ENCODE measurements at regions not wholly inside any gene's neighbourhood (a gene's known extent, or its start where the extent isn't known, plus 50 kb on each side); places are given as distances from the start of the nearest gene placed in this dataset.

DNA sequence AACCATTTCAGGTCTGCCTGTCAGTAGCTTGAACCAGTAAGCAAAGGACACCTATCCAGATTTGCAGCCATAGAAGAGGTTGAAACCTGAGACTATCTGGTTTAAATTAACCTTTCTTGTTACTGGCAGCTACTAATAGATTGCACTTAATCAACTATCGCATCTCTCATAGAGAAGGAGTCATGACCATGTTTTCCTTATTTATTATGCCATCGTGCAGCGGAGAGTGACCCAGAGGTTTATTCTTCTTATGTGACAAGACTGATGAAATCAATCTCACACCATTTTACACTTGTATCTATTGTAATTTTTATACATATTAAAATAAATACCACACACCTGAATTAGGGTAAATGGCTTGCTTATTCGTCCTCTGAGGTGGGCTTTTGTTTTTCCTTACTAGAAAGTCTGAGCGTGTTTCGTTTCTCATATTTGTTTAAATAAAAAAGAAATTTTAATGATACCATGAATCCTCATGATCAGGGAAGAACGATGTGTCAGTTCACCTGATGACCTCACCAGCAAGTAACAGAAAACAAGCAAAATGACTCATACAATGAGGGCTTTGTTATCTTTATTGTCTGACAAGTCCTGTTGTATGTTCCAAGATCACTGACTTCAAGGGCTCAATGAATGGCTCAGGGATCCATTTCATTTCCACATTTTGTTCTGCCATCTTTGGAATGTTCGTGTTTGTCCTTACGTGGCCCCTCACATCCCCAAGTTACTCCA is 379.5 kb upstream of the DPH6 start:
- Mint-ChIP-seq H3K27me3 (ENCODE audit: low read depth in 2 of 2) (no peaks in the 10 kb centered on the region), H3K9me3 (peaks cover 0 to 5% of the 10 kb centered on the region in 2 donors), H3K36me3 (no peaks in the 10 kb centered on the region), H3K27ac (no peak overlapping the region), H3K4me1 (no peaks in the 10 kb centered on the region), H3K4me3 (no peak overlapping the region)
- H3K9me3 ChIP-seq (ENCODE audit: control insufficient read depth, insufficient read depth, low read length), result no peaks in the 10 kb centered on the region
- DNase-seq, result no peak
- H3K4me1 ChIP-seq (ENCODE audit: control insufficient read depth, insufficient read depth, low read length), result no peaks in the 10 kb centered on the region
- H3K27me3 ChIP-seq (ENCODE audit: control insufficient read depth, insufficient read depth, low read length), result no peaks in the 10 kb centered on the region
- intact Hi-C loops (cut with micrococcal nuclease), result no loop called here
- ATAC-seq, result no peak
- no peak overlapping the region for H3K4me3 ChIP-seq (ENCODE audit: low read length)
- TF ChIP-seq, protein P1, sequence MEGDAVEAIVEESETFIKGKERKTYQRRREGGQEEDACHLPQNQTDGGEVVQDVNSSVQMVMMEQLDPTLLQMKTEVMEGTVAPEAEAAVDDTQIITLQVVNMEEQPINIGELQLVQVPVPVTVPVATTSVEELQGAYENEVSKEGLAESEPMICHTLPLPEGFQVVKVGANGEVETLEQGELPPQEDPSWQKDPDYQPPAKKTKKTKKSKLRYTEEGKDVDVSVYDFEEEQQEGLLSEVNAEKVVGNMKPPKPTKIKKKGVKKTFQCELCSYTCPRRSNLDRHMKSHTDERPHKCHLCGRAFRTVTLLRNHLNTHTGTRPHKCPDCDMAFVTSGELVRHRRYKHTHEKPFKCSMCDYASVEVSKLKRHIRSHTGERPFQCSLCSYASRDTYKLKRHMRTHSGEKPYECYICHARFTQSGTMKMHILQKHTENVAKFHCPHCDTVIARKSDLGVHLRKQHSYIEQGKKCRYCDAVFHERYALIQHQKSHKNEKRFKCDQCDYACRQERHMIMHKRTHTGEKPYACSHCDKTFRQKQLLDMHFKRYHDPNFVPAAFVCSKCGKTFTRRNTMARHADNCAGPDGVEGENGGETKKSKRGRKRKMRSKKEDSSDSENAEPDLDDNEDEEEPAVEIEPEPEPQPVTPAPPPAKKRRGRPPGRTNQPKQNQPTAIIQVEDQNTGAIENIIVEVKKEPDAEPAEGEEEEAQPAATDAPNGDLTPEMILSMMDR (IDR thresholded peaks at IDR 0.05), result no peak
- no peaks in the 10 kb centered on the region for H3K36me3 ChIP-seq (ENCODE audit: control insufficient read depth, insufficient read depth, low read length)
- WGBS (ENCODE audit: insufficient coverage), result 86% methylated on average over 7 of the region's 9 CpGs
- H3K27ac ChIP-seq (ENCODE audit: low read length), result no peak overlapping the region

DNA sequence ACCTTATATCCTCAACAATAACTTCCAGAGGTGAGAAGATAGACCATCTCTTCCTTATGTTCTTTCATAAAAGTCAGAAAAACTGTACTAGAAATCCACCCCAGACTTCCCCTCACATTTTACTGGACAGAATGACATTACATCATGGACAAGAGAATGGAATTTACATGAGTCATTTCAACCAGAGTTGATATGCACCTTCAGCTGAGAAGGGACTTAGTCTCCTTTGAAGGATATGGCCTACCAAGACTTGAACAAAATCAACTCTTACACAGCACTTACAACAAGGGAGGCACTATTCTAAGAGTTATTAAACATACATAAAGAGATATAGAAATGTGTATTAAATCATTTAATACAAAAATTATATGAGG is 380.0 kb upstream of the DPH6 start:
- no peak for ATAC-seq
- no peak overlapping the region for H3K4me3 ChIP-seq (ENCODE audit: low read length)
- no peaks in the 10 kb centered on the region for H3K27me3 Mint-ChIP-seq (ENCODE audit: low read depth in 2 of 2)
- H3K36me3 Mint-ChIP-seq, result no peaks in the 10 kb centered on the region
- TF ChIP-seq, protein P1 (IDR thresholded peaks at IDR 0.05), result no peak
- no peaks in the 10 kb centered on the region for H3K4me1 Mint-ChIP-seq
- no peak overlapping the region for H3K27ac Mint-ChIP-seq
- no peaks in the 10 kb centered on the region for H3K9me3 ChIP-seq (ENCODE audit: control insufficient read depth, insufficient read depth, low read length)
- DNase-seq, result no peak
- intact Hi-C loops (cut with micrococcal nuclease), result no loop called here
- H3K4me3 Mint-ChIP-seq, result no peak overlapping the region
- peaks cover 0 to 5% of the 10 kb centered on the region in 2 donors for H3K9me3 Mint-ChIP-seq
- no peaks in the 10 kb centered on the region for H3K36me3 ChIP-seq (ENCODE audit: control insufficient read depth, insufficient read depth, low read length)
- no peaks in the 10 kb centered on the region for H3K4me1 ChIP-seq (ENCODE audit: control insufficient read depth, insufficient read depth, low read length)
- no peaks in the 10 kb centered on the region for H3K27me3 ChIP-seq (ENCODE audit: control insufficient read depth, insufficient read depth, low read length)
- H3K27ac ChIP-seq (ENCODE audit: low read length), result no peak overlapping the region

DNA sequence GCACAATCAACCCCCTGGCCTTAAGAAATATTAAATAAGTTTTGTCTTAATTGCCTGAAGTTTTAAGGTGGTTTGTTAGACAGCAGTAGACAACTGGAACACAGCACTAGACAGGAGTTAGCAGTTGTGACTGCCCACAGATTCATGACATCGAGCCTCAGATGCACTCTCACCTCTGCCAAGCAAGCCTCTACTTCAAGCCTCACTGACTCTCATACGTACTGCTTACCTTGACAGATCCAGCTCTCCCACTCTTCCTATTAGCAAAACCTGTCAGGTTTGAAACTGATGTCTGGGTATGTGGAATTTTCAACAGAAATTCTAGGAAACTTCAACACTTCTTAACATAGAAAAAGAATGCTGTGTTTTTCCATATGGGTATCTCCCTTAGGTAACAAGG is 382.9 kb upstream of the DPH6 start:
- H3K27me3 ChIP-seq (ENCODE audit: control insufficient read depth, insufficient read depth, low read length), result no peaks in the 10 kb centered on the region
- TF ChIP-seq, protein P1 (IDR thresholded peaks at IDR 0.05), result no peak
- intact Hi-C loops (cut with micrococcal nuclease), result no loop called here
- H3K27ac Mint-ChIP-seq, result no peak overlapping the region
- H3K36me3 Mint-ChIP-seq, result no peaks in the 10 kb centered on the region
- no peak for DNase-seq
- H3K36me3 ChIP-seq (ENCODE audit: control insufficient read depth, insufficient read depth, low read length), result no peaks in the 10 kb centered on the region
- no peaks in the 10 kb centered on the region for H3K4me1 Mint-ChIP-seq
- no peak overlapping the region for H3K4me3 Mint-ChIP-seq
- no peak overlapping the region for H3K27ac ChIP-seq (ENCODE audit: low read length)
- H3K9me3 Mint-ChIP-seq, result peaks cover 0 to 5% of the 10 kb centered on the region in 2 donors
- no peak overlapping the region for H3K4me3 ChIP-seq (ENCODE audit: low read length)
- H3K4me1 ChIP-seq (ENCODE audit: control insufficient read depth, insufficient read depth, low read length), result no peaks in the 10 kb centered on the region
- 74% methylated on average over 2 of the region's 2 CpGs for WGBS (ENCODE audit: insufficient coverage)
- no peaks in the 10 kb centered on the region for H3K27me3 Mint-ChIP-seq (ENCODE audit: low read depth in 2 of 2)
- H3K9me3 ChIP-seq (ENCODE audit: control insufficient read depth, insufficient read depth, low read length), result no peaks in the 10 kb centered on the region
- no peak for ATAC-seq

Data from natural killer cell (primary cell).